Small intestine (tissue), 7 donors: ENCODE measurements at regions not wholly inside any gene's neighbourhood (a gene's known extent, or its start where the extent isn't known, plus 50 kb on each side); places are given as distances from the start of the nearest gene placed in this dataset.

ENCODE experiments used
- DNase-seq, 2 donors: peaks; one replicate each; pipeline versions ENCODE4 v3.0.0 to v3.0.0-alpha.2; 2013
- FAIRE-seq: peaks from 2 replicates; lab custom pipeline; 2012; peaks lifted over from hg19 to GRCh38; lab: Jason Lieb, UNC
- H3K27ac ChIP-seq, 3 donors: one replicate each; pipeline ENCODE4 v1.5.1; 2013; ENCODE audit warnings: low read length in 2 of 3, mild to moderate bottlenecking in 2 of 3, control low read depth in 1 of 3, inconsistent platforms in 1 of 3, low read depth in 1 of 3, moderate library complexity in 1 of 3
- H3K27me3 ChIP-seq, 3 donors: one replicate each; pipeline ENCODE4 v1.6.1; 2013; ENCODE audit warnings: low read length in 3 of 3, inconsistent platforms in 1 of 3; ENCODE audit not compliant: control insufficient read depth in 3 of 3, insufficient read depth in 3 of 3
- H3K36me3 ChIP-seq, 3 donors: one replicate each; pipeline ENCODE4 v1.6.1; 2013; ENCODE audit warnings: low read length in 3 of 3, inconsistent platforms in 1 of 3, low read depth in 1 of 3, mild to moderate bottlenecking in 1 of 3, moderate library complexity in 1 of 3; ENCODE audit not compliant: control insufficient read depth in 3 of 3, insufficient read depth in 2 of 3
- H3K4me1 ChIP-seq, 3 donors: one replicate each; pipeline ENCODE4 v1.6.1; 2013; ENCODE audit warnings: low read length in 2 of 3, inconsistent platforms in 1 of 3, low read depth in 1 of 3, mild to moderate bottlenecking in 1 of 3, moderate library complexity in 1 of 3; ENCODE audit not compliant: control insufficient read depth in 3 of 3, insufficient read depth in 2 of 3
- H3K4me3 ChIP-seq, 3 donors: one replicate each; pipeline ENCODE4 v1.5.1; 2013; ENCODE audit warnings: low read length in 3 of 3, control low read depth in 1 of 3, inconsistent platforms in 1 of 3, low read depth in 1 of 3, mild to moderate bottlenecking in 1 of 3, moderate library complexity in 1 of 3
- H3K9me3 ChIP-seq, 2 donors: one replicate each; pipeline ENCODE4 v1.6.1; 2013; ENCODE audit warnings: low read depth in 1 of 2, low read length in 1 of 2; ENCODE audit not compliant: control insufficient read depth in 2 of 2, insufficient read depth in 1 of 2
- WGBS, 3 donors: extraction: QIAGEN DNeasy Blood & Tissue Kit; methylation state at CpG; one replicate each; pipeline ENCODE4 v1.1.7; 2013; 5-methylcytosine and 5-hydroxymethylcytosine counted together
- donor health status: healthy with polysubstance abuse.
- donor health status: control.
- donor health status: control.
- donor health status: Bipolar disorder and iron deficiency.
- donor health status: healthy.

DNA sequence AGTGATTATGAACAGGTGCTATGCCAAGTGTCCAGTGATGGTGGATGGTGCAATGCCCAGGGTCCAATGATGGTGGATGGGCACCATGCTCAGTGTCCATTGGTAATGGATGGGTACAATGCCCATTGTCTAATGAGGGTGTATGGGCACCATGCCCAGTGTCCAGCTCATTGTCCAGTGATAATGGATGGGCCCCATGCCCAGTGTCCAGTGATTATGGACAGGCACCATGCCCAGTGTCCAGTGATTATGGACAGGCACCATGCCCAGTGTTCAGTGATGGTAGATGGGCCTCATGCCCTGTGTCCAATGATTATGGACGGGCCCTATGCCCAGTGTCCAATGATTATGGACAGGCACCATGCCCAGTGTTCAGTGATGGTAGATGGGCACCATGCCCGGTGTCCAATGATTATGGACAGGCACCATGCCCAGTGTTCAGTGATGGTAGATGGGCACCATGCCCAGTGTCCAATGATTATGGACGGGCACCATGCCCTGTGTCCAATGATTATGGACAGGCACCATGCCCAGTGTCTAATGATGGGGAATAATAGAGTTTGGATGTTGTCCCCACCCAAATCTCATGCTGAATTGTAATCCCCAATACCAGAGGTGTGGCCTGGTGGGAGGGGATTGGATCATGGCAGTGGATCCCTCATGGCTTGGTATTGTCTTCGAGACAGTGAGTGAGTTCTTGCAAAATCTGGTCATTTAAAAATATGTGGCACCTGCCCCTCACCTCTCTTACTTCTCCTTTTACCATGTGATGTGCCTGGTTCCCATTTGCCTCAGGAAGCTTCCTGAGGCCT is 87.8 kb downstream of the ANKRD10 start:
- 73 to 81% (median 79%) methylated on average over 4 of the region's 4 CpGs for WGBS, 3 donors
- no peak for FAIRE-seq
- DNase-seq: no peak
- H3K4me1 ChIP-seq: no peaks in the 10 kb centered on the region
- no peaks in the 10 kb centered on the region for H3K36me3 ChIP-seq
- no peak overlapping the region for H3K4me3 ChIP-seq
- H3K9me3 ChIP-seq: no peaks in the 10 kb centered on the region
- H3K27me3 ChIP-seq: peaks cover 0 to 11% (median 0%) of the 10 kb centered on the region in 3 donors
- H3K27ac ChIP-seq: no peak overlapping the region
